KMS-11 (cell line): ENCODE measurements at regions not wholly inside any gene's neighbourhood (a gene's known extent, or its start where the extent isn't known, plus 50 kb on each side); places are given as distances from the start of the nearest gene placed in this dataset.

ENCODE experiments used
- H2AFZ ChIP-seq: fragments of 200-600 bp; sonication (generic); 2 replicates; pipeline ENCODE4 v1.6.1; 2016; ENCODE audit warnings: antibody characterized with exemption, mixed run types, low read depth
- H3K27ac ChIP-seq: fragments of 200-600 bp; sonication (generic); 2 replicates; pipeline ENCODE4 v1.6.1; 2016; ENCODE audit warnings: mild to moderate bottlenecking, mixed run types
- H3K27me3 ChIP-seq: fragments of 200-600 bp; sonication (generic); 2 replicates; pipeline ENCODE4 v1.6.1; 2017; ENCODE audit warnings: mild to moderate bottlenecking, low read depth, mixed run types, moderate library complexity; ENCODE audit not compliant: insufficient read depth
- H3K36me3 ChIP-seq: fragments of 200-600 bp; sonication (generic); 2 replicates; pipeline ENCODE4 v1.6.1; 2017; ENCODE audit warnings: mild to moderate bottlenecking, mixed run types; ENCODE audit not compliant: insufficient read depth
- H3K4me1 ChIP-seq: fragments of 200-600 bp; sonication (generic); 2 replicates; pipeline ENCODE4 v1.6.1; 2016; ENCODE audit warnings: mild to moderate bottlenecking, low read depth, mixed run types; ENCODE audit not compliant: poor library complexity, severe bottlenecking
- H3K4me2 ChIP-seq: fragments of 200-600 bp; sonication (generic); 2 replicates; pipeline ENCODE4 v1.7.0; 2016; ENCODE audit warnings: mild to moderate bottlenecking, mixed run types
- H3K4me3 ChIP-seq: fragments of 200-600 bp; sonication (generic); IDR thresholded peaks from 2 replicates; pipeline ENCODE4 v1.6.1; 2017; ENCODE audit warnings: low read depth, low read length, mixed read lengths; ENCODE audit not compliant: insufficient read depth
- H3K79me2 ChIP-seq: fragments of 200-600 bp; sonication (generic); 2 replicates; pipeline ENCODE4 v1.6.1; 2016; ENCODE audit warnings: low read depth, mixed run types; ENCODE audit not compliant: insufficient read depth
- H3K9ac ChIP-seq: fragments of 200-600 bp; sonication (generic); 2 replicates; pipeline ENCODE4 v1.6.1; 2016; ENCODE audit warnings: mild to moderate bottlenecking, mixed run types
- H4K20me1 ChIP-seq: fragments of 200-600 bp; sonication (generic); 2 replicates; pipeline ENCODE4 v1.6.1; 2016; ENCODE audit warnings: mild to moderate bottlenecking, mixed run types; ENCODE audit not compliant: insufficient read depth
- CTCF ChIP-seq: fragments of 200-600 bp; sonication (generic); conservative IDR thresholded peaks from 2 replicates; pipeline ENCODE4 v1.6.1; 2017; ENCODE audit warnings: low read depth, mild to moderate bottlenecking, antibody characterized with exemption, low read length, moderate library complexity, mixed read lengths

- Histone ChIP-seq H3K4me2 (no peak overlapping the region), H3K79me2 (no peaks in the 10 kb centered on the region), H3K9ac (no peak overlapping the region), H3K36me3 (no peaks in the 10 kb centered on the region), H2AFZ (no peak overlapping the region), H3K27me3 (no peaks in the 10 kb centered on the region), H4K20me1 (no peaks in the 10 kb centered on the region), H3K27ac (no peak overlapping the region), H3K4me1 (no peaks in the 10 kb centered on the region), H3K4me3 (no peak overlapping the region)
- no peak for TF ChIP-seq CTCF
These were observed 440.2 kb upstream of the CCL2 start for GRCh38 chr17:33814852-33815251.

GRCh38 chr17:33816036-33816435, 439.0 kb upstream of the CCL2 start:
- H3K4me2 ChIP-seq: no peak overlapping the region
- H4K20me1 ChIP-seq: no peaks in the 10 kb centered on the region
- no peak overlapping the region for H3K27ac ChIP-seq
- H3K4me1 ChIP-seq: no peaks in the 10 kb centered on the region
- no peaks in the 10 kb centered on the region for H3K36me3 ChIP-seq
- no peak overlapping the region for H3K4me3 ChIP-seq
- no peaks in the 10 kb centered on the region for H3K79me2 ChIP-seq
- H3K9ac ChIP-seq: no peak overlapping the region
- H3K27me3 ChIP-seq: no peaks in the 10 kb centered on the region
- H2AFZ ChIP-seq: no peak overlapping the region
- no peak for TF ChIP-seq CTCF

GRCh38 chr17:33816842-33817617, 438.1 kb upstream of the CCL2 start:
- Histone ChIP-seq H3K4me2 (no peak overlapping the region), H3K27ac (no peak overlapping the region), H3K9ac (no peak overlapping the region), H3K27me3 (no peaks in the 10 kb centered on the region), H3K4me3 (no peak overlapping the region), H2AFZ (no peak overlapping the region), H3K36me3 (no peaks in the 10 kb centered on the region), H3K79me2 (no peaks in the 10 kb centered on the region), H4K20me1 (no peaks in the 10 kb centered on the region), H3K4me1 (no peaks in the 10 kb centered on the region)
- TF ChIP-seq CTCF: no peak

- no peaks in the 10 kb centered on the region for H3K79me2 ChIP-seq
- H3K4me1 ChIP-seq: no peaks in the 10 kb centered on the region
- H3K9ac ChIP-seq: no peak overlapping the region
- H3K27me3 ChIP-seq: no peaks in the 10 kb centered on the region
- no peak overlapping the region for H3K4me2 ChIP-seq
- H4K20me1 ChIP-seq: no peaks in the 10 kb centered on the region
- H3K36me3 ChIP-seq: no peaks in the 10 kb centered on the region
- no peak overlapping the region for H3K27ac ChIP-seq
- no peak overlapping the region for H3K4me3 ChIP-seq
- no peak overlapping the region for H2AFZ ChIP-seq
- TF ChIP-seq CTCF: no peak
These were observed 435.5 kb upstream of the CCL2 start for GRCh38 chr17:33819539-33819938.
